ENCODE measurements at regions not wholly inside any gene's neighbourhood (a gene's known extent, or its start where the extent isn't known, plus 50 kb on each side); places are given as distances from the start of the nearest gene placed in this dataset.

DNA sequence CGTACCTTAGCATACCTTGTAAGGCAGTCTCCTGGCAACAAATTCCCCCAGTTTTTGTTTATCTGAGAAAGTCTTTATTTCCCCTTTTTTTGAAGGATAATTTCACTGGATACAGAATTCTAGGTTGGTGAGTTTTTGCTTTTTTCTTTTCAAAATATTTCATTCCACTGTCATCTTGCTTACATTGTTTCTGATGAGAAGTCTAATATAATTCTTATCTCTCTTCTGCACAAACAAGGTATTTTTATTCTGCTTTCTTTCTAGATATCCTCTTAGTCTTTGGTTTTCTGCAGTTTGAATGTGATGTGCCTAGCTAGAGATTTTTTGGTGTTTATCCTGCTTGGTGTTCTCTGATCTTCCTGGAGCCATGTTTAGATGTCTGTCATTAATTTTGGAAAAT, 57.7 kb upstream of the EZR start:
- TF ChIP-seq CTCF (conservative IDR thresholded peaks at IDR 0.05 in 1 of 2, IDR thresholded peaks at IDR 0.05 in 1 of 2; ENCODE audit: low read depth in 1 of 2, low read length in 2 of 2): no peak
- no peak for TF ChIP-seq EZH2 (IDR thresholded peaks at IDR 0.05; ENCODE audit: low read length, missing control alignments)

Data from fibroblast of lung (primary cell).